K562 (cell line): ENCODE measurements at regions not wholly inside any gene's neighbourhood (a gene's known extent, or its start where the extent isn't known, plus 50 kb on each side); places are given as distances from the start of the nearest gene placed in this dataset.
A peak's percentile ranks its signal among the peaks of the same experiment; 100 is the strongest.

ENCODE experiments used
- ARID2 ChIP-seq: fragments of 450-650 bp; IDR thresholded peaks from 2 replicates; pipeline ENCODE4 v1.6.1; 2017; ENCODE audit warnings: antibody characterized with exemption, mild to moderate bottlenecking
- CBFA2T3 ChIP-seq: fragments of 450-650 bp; IDR thresholded peaks from 2 replicates; pipeline ENCODE4 v1.6.1; 2017
- CTBP1 ChIP-seq: fragments of 450-650 bp; IDR thresholded peaks from 2 replicates; pipeline ENCODE4 v1.6.1; 2016; ENCODE audit warnings: borderline replicate concordance
- DACH1 ChIP-seq: fragments of 450-650 bp; IDR thresholded peaks from 2 replicates; pipeline ENCODE4 v1.6.1; 2018; ENCODE audit not compliant: partially characterized antibody
- JUN ChIP-seq, 2 experiments: sonication (generic) in 1 of 2; formaldehyde crosslinking in 1 of 2; IDR thresholded peaks; 2 replicates each; pipeline versions ENCODE4 v1.6.1 to v1.8.0; 2012 to 2022; ENCODE audit warnings: borderline replicate concordance in 2 of 2, mild to moderate bottlenecking in 2 of 2, improper control_type of control experiment in 1 of 2, low read depth in 1 of 2, low read length in 1 of 2, missing genetic modification reagents in 1 of 2
- MED1 ChIP-seq: sonication (generic); formaldehyde crosslinking; IDR thresholded peaks from 2 replicates; pipeline ENCODE4 v1.8.1; 2023; ENCODE audit warnings: missing genetic modification reagents, borderline replicate concordance
- RCOR1 ChIP-seq, 2 experiments: IDR thresholded peaks; 2 replicates each; pipeline ENCODE4 v1.6.1; 2012; ENCODE audit warnings: low read depth in 2 of 2, low read length in 2 of 2, borderline replicate concordance in 1 of 2, improper control_type of control experiment in 1 of 2
- SIN3A ChIP-seq, 2 experiments: fragments of 150-350 bp in 1 of 2; IDR thresholded peaks; 2 replicates each; pipeline ENCODE4 v1.6.1; 2011 to 2016; ENCODE audit warnings: borderline replicate concordance in 2 of 2, low read depth in 2 of 2, low read length in 2 of 2, mild to moderate bottlenecking in 2 of 2, moderate library complexity in 2 of 2; ENCODE audit not compliant: control insufficient read depth in 1 of 2
- TF ChIP-seq, protein P1 (sequence below): IDR thresholded peaks from 2 replicates; pipeline ENCODE4 v1.6.1; 2014; ENCODE audit warnings: antibody characterized with exemption
- TF ChIP-seq, protein P2 (sequence below), 2 experiments: fragments of 450-650 bp in 1 of 2; sonication (generic) in 1 of 2; formaldehyde crosslinking in 1 of 2; IDR thresholded peaks; 2 replicates each; pipeline versions ENCODE4 v1.7.1 to v1.9.0; 2016 to 2022; ENCODE audit warnings: inconsistent platforms in 1 of 2, mild to moderate bottlenecking in 1 of 2, missing genetic modification reagents in 1 of 2
- TF ChIP-seq, protein P3 (sequence below): sonication (generic); formaldehyde crosslinking; IDR thresholded peaks from 2 replicates; pipeline ENCODE4 v1.9.0; 2022; ENCODE audit warnings: mild to moderate bottlenecking, missing genetic modification reagents

DNA sequence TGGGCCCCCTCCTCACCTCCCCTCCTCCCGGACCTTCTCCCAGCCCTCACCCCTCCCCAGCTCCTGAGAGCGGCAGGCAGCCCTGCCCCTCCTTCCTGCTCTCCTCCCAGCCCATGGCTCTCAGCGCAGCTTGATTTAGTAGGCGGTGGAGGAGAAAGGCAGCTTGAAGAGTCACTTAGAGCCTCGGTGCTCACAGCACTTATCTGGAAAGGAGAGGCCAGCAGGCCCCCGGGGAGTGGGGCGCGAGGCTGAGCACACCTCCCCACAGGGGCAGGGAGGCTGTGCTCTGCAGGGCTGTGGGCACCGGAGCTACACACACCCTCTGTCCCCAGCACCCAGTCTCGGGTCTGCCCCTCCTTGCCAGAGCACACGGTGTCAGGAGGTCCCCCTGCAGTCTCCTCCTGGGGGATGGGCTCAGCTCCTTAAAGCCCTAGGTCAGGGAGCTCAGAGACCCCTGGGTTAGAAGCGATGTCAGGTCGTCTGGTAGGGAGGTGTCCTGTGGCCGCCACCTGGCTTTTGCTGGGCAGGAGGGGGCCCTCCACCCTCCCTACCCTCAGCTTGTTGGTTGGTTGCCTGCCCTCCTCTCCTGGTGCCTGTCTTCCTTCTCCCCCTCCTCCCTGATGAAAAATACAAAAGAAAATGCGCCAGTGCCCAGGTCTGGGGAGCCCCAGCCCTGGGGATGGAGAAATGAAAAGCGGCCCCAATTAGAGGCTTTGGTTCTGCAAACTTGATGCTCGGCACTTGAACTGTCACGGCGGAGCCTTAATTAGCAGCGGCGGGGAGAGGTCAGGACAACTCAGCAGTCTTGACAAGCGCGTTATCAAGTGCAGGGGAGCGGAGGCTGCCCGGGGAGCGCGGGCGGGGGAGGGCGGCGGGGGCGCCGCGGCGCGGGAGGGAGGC lies 151.1 kb upstream of the GSE1 start (continued):
- TF ChIP-seq, protein P1, sequence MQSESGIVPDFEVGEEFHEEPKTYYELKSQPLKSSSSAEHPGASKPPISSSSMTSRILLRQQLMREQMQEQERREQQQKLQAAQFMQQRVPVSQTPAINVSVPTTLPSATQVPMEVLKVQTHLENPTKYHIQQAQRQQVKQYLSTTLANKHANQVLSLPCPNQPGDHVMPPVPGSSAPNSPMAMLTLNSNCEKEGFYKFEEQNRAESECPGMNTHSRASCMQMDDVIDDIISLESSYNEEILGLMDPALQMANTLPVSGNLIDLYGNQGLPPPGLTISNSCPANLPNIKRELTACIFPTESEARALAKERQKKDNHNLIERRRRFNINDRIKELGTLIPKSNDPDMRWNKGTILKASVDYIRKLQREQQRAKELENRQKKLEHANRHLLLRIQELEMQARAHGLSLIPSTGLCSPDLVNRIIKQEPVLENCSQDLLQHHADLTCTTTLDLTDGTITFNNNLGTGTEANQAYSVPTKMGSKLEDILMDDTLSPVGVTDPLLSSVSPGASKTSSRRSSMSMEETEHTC: no peak
- peak in 1 of 2 experiments; percentile 87; a peak in 2 of 4 replicates for TF ChIP-seq RCOR1 (IDR thresholded peaks at IDR 0.05; ENCODE audit: borderline replicate concordance in 1 of 2, low read depth in 2 of 2, low read length in 2 of 2)
- TF ChIP-seq SIN3A (IDR thresholded peaks at IDR 0.05; ENCODE audit: borderline replicate concordance in 2 of 2, control insufficient read depth in 1 of 2, low read depth in 2 of 2, low read length in 2 of 2): peak; percentile 63 to 67; a peak in 2 of 4 replicates
- TF ChIP-seq, protein P2, sequence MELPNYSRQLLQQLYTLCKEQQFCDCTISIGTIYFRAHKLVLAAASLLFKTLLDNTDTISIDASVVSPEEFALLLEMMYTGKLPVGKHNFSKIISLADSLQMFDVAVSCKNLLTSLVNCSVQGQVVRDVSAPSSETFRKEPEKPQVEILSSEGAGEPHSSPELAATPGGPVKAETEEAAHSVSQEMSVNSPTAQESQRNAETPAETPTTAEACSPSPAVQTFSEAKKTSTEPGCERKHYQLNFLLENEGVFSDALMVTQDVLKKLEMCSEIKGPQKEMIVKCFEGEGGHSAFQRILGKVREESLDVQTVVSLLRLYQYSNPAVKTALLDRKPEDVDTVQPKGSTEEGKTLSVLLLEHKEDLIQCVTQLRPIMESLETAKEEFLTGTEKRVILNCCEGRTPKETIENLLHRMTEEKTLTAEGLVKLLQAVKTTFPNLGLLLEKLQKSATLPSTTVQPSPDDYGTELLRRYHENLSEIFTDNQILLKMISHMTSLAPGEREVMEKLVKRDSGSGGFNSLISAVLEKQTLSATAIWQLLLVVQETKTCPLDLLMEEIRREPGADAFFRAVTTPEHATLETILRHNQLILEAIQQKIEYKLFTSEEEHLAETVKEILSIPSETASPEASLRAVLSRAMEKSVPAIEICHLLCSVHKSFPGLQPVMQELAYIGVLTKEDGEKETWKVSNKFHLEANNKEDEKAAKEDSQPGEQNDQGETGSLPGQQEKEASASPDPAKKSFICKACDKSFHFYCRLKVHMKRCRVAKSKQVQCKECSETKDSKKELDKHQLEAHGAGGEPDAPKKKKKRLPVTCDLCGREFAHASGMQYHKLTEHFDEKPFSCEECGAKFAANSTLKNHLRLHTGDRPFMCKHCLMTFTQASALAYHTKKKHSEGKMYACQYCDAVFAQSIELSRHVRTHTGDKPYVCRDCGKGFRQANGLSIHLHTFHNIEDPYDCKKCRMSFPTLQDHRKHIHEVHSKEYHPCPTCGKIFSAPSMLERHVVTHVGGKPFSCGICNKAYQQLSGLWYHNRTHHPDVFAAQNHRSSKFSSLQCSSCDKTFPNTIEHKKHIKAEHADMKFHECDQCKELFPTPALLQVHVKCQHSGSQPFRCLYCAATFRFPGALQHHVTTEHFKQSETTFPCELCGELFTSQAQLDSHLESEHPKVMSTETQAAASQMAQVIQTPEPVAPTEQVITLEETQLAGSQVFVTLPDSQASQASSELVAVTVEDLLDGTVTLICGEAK (IDR thresholded peaks at IDR 0.05): peak; percentile 62
- TF ChIP-seq, protein P2 (CRISPR knock-in tag; IDR thresholded peaks at IDR 0.05): no peak
- TF ChIP-seq, protein P3, sequence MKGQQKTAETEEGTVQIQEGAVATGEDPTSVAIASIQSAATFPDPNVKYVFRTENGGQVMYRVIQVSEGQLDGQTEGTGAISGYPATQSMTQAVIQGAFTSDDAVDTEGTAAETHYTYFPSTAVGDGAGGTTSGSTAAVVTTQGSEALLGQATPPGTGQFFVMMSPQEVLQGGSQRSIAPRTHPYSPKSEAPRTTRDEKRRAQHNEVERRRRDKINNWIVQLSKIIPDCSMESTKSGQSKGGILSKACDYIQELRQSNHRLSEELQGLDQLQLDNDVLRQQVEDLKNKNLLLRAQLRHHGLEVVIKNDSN: 0 out of 2 replicates have a peak, but pooled peaks have one; percentile 20
- peak; percentile 67 for TF ChIP-seq CBFA2T3
- TF ChIP-seq DACH1: no peak
- TF ChIP-seq ARID2: peak; percentile 51; the same call in 1 of the 2 replicates
- TF ChIP-seq MED1: no peak
- 0 out of 2 replicates have a peak, but pooled peaks have one; percentile 5 for TF ChIP-seq JUN (IDR thresholded peaks at IDR 0.05; ENCODE audit: borderline replicate concordance, low read depth, low read length)
- TF ChIP-seq JUN (CRISPR knock-in tag; IDR thresholded peaks at IDR 0.05; ENCODE audit: borderline replicate concordance): peak; percentile 63; the same call in 1 of the 2 replicates
- peak; percentile 75 for TF ChIP-seq CTBP1
